Suprapubic skin (tissue), 4 donors: ENCODE measurements at regions not wholly inside any gene's neighbourhood (a gene's known extent, or its start where the extent isn't known, plus 50 kb on each side); places are given as distances from the start of the nearest gene placed in this dataset.

Source experiments
- DNase-seq, 2 donors: peaks; one replicate each; pipeline ENCODE4 v3.0.0-alpha.2; 2019; ENCODE audit warnings: low spot score in 2 of 2
- H3K27ac ChIP-seq: fragments of 200-600 bp; sonication (generic); one replicate; pipeline ENCODE4 v1.5.1; 2019
- H3K27me3 ChIP-seq: fragments of 200-600 bp; sonication (generic); one replicate; pipeline ENCODE4 v1.5.1; 2019
- H3K36me3 ChIP-seq: fragments of 200-600 bp; sonication (generic); one replicate; pipeline ENCODE4 v1.5.1; 2019
- H3K4me1 ChIP-seq: fragments of 200-600 bp; sonication (generic); one replicate; pipeline ENCODE4 v1.5.1; 2019
- H3K4me3 ChIP-seq: fragments of 200-600 bp; sonication (generic); one replicate; pipeline ENCODE4 v1.5.1; 2019; ENCODE audit warnings: mild to moderate bottlenecking
- H3K9me3 ChIP-seq: fragments of 200-600 bp; sonication (generic); one replicate; pipeline ENCODE4 v1.5.1; 2019
- CTCF ChIP-seq, 2 donors: fragments of 200-600 bp in 1 of 2; fragments of 450-650 bp in 1 of 2; sonication (generic) in 1 of 2; IDR thresholded peaks; one replicate each; pipeline ENCODE4 v1.5.1; 2016 to 2019; ENCODE audit warnings: antibody characterized with exemption in 2 of 2, mild to moderate bottlenecking in 1 of 2, moderate library complexity in 1 of 2
- EP300 ChIP-seq: sonication (generic); formaldehyde crosslinking; IDR thresholded peaks from one replicate; pipeline ENCODE4 v1.6.1; 2017; ENCODE audit warnings: antibody characterized with exemption
- POLR2A ChIP-seq, 2 donors: fragments of 450-650 bp; IDR thresholded peaks; one replicate each; pipeline ENCODE4 v1.6.1; 2017; ENCODE audit warnings: antibody characterized with exemption in 2 of 2, mild to moderate bottlenecking in 2 of 2, moderate library complexity in 2 of 2
- POLR2AphosphoS5 ChIP-seq, 3 donors: sonication (generic); formaldehyde crosslinking; IDR thresholded peaks; one replicate each; pipeline ENCODE4 v1.6.1; 2017; ENCODE audit warnings: antibody characterized with exemption in 3 of 3
- WGBS: methylation state at CpG from one replicate; pipeline ENCODE4 v1.1.5; 2018; 5-methylcytosine and 5-hydroxymethylcytosine counted together

GRCh38 chrX:13260598-13260997 lies 59.3 kb downstream of the ATXN3L start:
- H3K27me3 ChIP-seq: no peaks in the 10 kb centered on the region
- H3K9me3 ChIP-seq: no peaks in the 10 kb centered on the region
- H3K36me3 ChIP-seq: no peaks in the 10 kb centered on the region
- no peak for TF ChIP-seq POLR2A (IDR thresholded peaks at IDR 0.05)
- no peak for TF ChIP-seq POLR2AphosphoS5 (IDR thresholded peaks at IDR 0.05)
- no peak for TF ChIP-seq CTCF (IDR thresholded peaks at IDR 0.05)
- TF ChIP-seq EP300: no peak
- no peak overlapping the region for H3K27ac ChIP-seq
- H3K4me1 ChIP-seq: no peaks in the 10 kb centered on the region
- WGBS: 77% methylated on average over 4 of the region's 4 CpGs
- H3K4me3 ChIP-seq: no peak overlapping the region
- DNase-seq: no peak

GRCh38 chrX:13258725-13259124 lies 61.1 kb downstream of the ATXN3L start:
- Histone ChIP-seq H3K36me3 (no peaks in the 10 kb centered on the region), H3K4me1 (no peaks in the 10 kb centered on the region), H3K27ac (no peak overlapping the region), H3K4me3 (no peak overlapping the region), H3K9me3 (no peaks in the 10 kb centered on the region), H3K27me3 (no peaks in the 10 kb centered on the region)
- DNase-seq: no peak
- TF ChIP-seq POLR2AphosphoS5 (IDR thresholded peaks at IDR 0.05): no peak
- no peak for TF ChIP-seq CTCF (IDR thresholded peaks at IDR 0.05)
- TF ChIP-seq EP300: no peak
- no peak for TF ChIP-seq POLR2A (IDR thresholded peaks at IDR 0.05)
- 88% methylated on average over 5 of the region's 5 CpGs for WGBS

- 77% methylated on average over 3 of the region's 3 CpGs for WGBS
- no peaks in the 10 kb centered on the region for H3K4me1 ChIP-seq
- no peaks in the 10 kb centered on the region for H3K9me3 ChIP-seq
- H3K36me3 ChIP-seq: no peaks in the 10 kb centered on the region
- TF ChIP-seq POLR2AphosphoS5 (IDR thresholded peaks at IDR 0.05) (no peak), CTCF (IDR thresholded peaks at IDR 0.05) (no peak), POLR2A (IDR thresholded peaks at IDR 0.05) (no peak), EP300 (no peak)
- H3K4me3 ChIP-seq: no peak overlapping the region
- no peak for DNase-seq
- no peak overlapping the region for H3K27ac ChIP-seq
- H3K27me3 ChIP-seq: no peaks in the 10 kb centered on the region
Observed at GRCh38 chrX:13258052-13258444, 61.8 kb downstream of the ATXN3L start.

- TF ChIP-seq CTCF (IDR thresholded peaks at IDR 0.05) (no peak), EP300 (no peak), POLR2AphosphoS5 (IDR thresholded peaks at IDR 0.05) (no peak), POLR2A (IDR thresholded peaks at IDR 0.05) (no peak)
- H3K9me3 ChIP-seq: no peaks in the 10 kb centered on the region
- no peaks in the 10 kb centered on the region for H3K4me1 ChIP-seq
- H3K4me3 ChIP-seq: no peak overlapping the region
- 79% methylated on average over 6 of the region's 6 CpGs for WGBS
- H3K27ac ChIP-seq: no peak overlapping the region
- no peaks in the 10 kb centered on the region for H3K27me3 ChIP-seq
- no peak for DNase-seq
- no peaks in the 10 kb centered on the region for H3K36me3 ChIP-seq
Observed at GRCh38 chrX:13257223-13258051, 62.4 kb downstream of the ATXN3L start.

GRCh38 chrX:13256603-13257002 lies 63.2 kb downstream of the ATXN3L start:
- no peak overlapping the region for H3K4me3 ChIP-seq
- no peak for DNase-seq
- H3K27me3 ChIP-seq: no peaks in the 10 kb centered on the region
- H3K9me3 ChIP-seq: no peaks in the 10 kb centered on the region
- H3K4me1 ChIP-seq: no peaks in the 10 kb centered on the region
- no peak overlapping the region for H3K27ac ChIP-seq
- TF ChIP-seq EP300 (no peak), POLR2A (IDR thresholded peaks at IDR 0.05) (no peak), CTCF (IDR thresholded peaks at IDR 0.05) (no peak), POLR2AphosphoS5 (IDR thresholded peaks at IDR 0.05) (no peak)
- no peaks in the 10 kb centered on the region for H3K36me3 ChIP-seq
